Heart right ventricle (tissue), 16 donors: ENCODE measurements at regions not wholly inside any gene's neighbourhood (a gene's known extent, or its start where the extent isn't known, plus 50 kb on each side); places are given as distances from the start of the nearest gene placed in this dataset.

Source experiments
- ATAC-seq, 8 donors: fragments of 200-7000 bp; cut with Tn5 transposase; one replicate each; pipeline ENCODE4 v1.9.1; 2020; ENCODE audit warnings: mild to moderate bottlenecking in 8 of 8, moderate library complexity in 8 of 8, moderate number of reproducible peaks in 1 of 8
- DNase-seq, 2 donors: peaks; one replicate each; pipeline ENCODE4 v3.0.0-alpha.2; 2020
- H3K27ac ChIP-seq, 10 donors: fragments of 200-600 bp; sonication (generic) in 2 of 10; one replicate each; pipeline versions ENCODE4 v1.5.0 to v1.8.0; 2020 to 2022; ENCODE audit warnings: mild to moderate bottlenecking in 3 of 10
- H3K27me3 ChIP-seq, 7 donors: fragments of 200-600 bp; one replicate each; pipeline ENCODE4 v1.8.0; 2021 to 2022; ENCODE audit warnings: mild to moderate bottlenecking in 2 of 7
- H3K36me3 ChIP-seq, 9 donors: fragments of 200-600 bp; sonication (generic) in 1 of 9; one replicate each; pipeline versions ENCODE4 v1.5.0 to v1.8.0; 2020 to 2022; ENCODE audit warnings: mild to moderate bottlenecking in 2 of 9
- H3K4me1 ChIP-seq, 9 donors: fragments of 200-600 bp; sonication (generic) in 1 of 9; one replicate each; pipeline versions ENCODE4 v1.5.0 to v1.8.0; 2020 to 2022; ENCODE audit warnings: mild to moderate bottlenecking in 4 of 9
- H3K4me3 ChIP-seq, 10 donors: fragments of 200-600 bp; sonication (generic) in 2 of 10; one replicate each; pipeline versions ENCODE4 v1.5.0 to v1.8.0; 2020 to 2022; ENCODE audit warnings: mild to moderate bottlenecking in 7 of 10, moderate library complexity in 2 of 10
- H3K9me3 ChIP-seq, 11 donors: fragments of 200-600 bp in 10 of 11; sonication (generic) in 2 of 11; one replicate each; pipeline versions ENCODE4 v1.5.0 to v1.8.0; 2013 to 2022; ENCODE audit warnings: mild to moderate bottlenecking in 2 of 11, control low read depth in 1 of 11, moderate library complexity in 1 of 11
- CTCF ChIP-seq, 9 donors: fragments of 200-600 bp; sonication (generic) in 2 of 9; IDR thresholded peaks; one replicate each; pipeline versions ENCODE4 v1.5.0 to v1.8.0; 2021 to 2022; ENCODE audit warnings: antibody characterized with exemption in 9 of 9, mild to moderate bottlenecking in 5 of 9, moderate library complexity in 1 of 9
- WGBS, 2 donors: extraction: QIAGEN DNeasy Blood & Tissue Kit; methylation state at CpG; one replicate each; pipeline ENCODE4 v1.1.7; 2013; ENCODE audit warnings: inconsistent platforms in 1 of 2; 5-methylcytosine and 5-hydroxymethylcytosine counted together
- intact Hi-C, 10 donors: fragments of 100-400 bp; cut with DNase I; formaldehyde crosslinking; loops; one replicate each; pipeline versions ENCODE4 v1.11.1 to v1.14.2; 2022
- donor health status: Arrhythmogenic right ventricular cardiomyopathy.
- donor health status: ischemic (EF 13 %, LVEDD 7.1; RV severe dilation, severe dysfunction).
- donor health status: healthy with polysubstance abuse.
- donor health status: DM: no; HTN: yes; CAD: no.
- donor health status: DM: no; HTN: no; CAD: no.
- donor health status: ischemic (EF 25% LVEDD 6.9; RV normal size, moderate dysfunction).
- donor health status: ischemic (EF 25% LVEDD 5.7; RV mildly dilated, moderate dysfunction).
- donor health status: healthy.
- donor health status: DM: yes; HTN: yes; CAD: no.
- donor health status: Ischemic cardiomyopathy.
- donor health status: ischemic (EF 35%, LVEDD 5.7; RV mildly dilated, moderate dysfunction).
- donor health status: nonischemic (EF 11% LVEDD 7.7; RV severe dilation, severe dysfunction).
- donor health status: DM: yes; HTN: yes; CAD: no.
- donor health status: PGD.
- donor health status: ischemic (EF 29% LVEDD 5.4; RV normal size, mild dysfunction).
- donor health status: nonischemic (EF 23%, LVEDD 6.1; RV moderate dilation, normal function).

- Histone ChIP-seq H3K27me3 (peaks cover 0 to 2% (median 0%) of the 10 kb centered on the region in 7 donors), H3K4me3 (no peak overlapping the region), H3K4me1 (peaks cover under 1 to 9% (median 4%) of the 10 kb centered on the region in 9 donors), H3K9me3 (peaks cover 0 to 18% (median 6%) of the 10 kb centered on the region in 11 donors), H3K27ac (no peak overlapping the region), H3K36me3 (no peaks in the 10 kb centered on the region)
- intact Hi-C loops, result no loop called here
- WGBS, 2 donors, result 72 to 77% methylated on average over 6 of the region's 6 CpGs
- no peak for ATAC-seq
- DNase-seq, result no peak
- no peak for TF ChIP-seq CTCF (IDR thresholded peaks at IDR 0.05)
These were observed 179.7 kb upstream of the IER5L start for GRCh38 chr9:129357773-129358245.

DNA sequence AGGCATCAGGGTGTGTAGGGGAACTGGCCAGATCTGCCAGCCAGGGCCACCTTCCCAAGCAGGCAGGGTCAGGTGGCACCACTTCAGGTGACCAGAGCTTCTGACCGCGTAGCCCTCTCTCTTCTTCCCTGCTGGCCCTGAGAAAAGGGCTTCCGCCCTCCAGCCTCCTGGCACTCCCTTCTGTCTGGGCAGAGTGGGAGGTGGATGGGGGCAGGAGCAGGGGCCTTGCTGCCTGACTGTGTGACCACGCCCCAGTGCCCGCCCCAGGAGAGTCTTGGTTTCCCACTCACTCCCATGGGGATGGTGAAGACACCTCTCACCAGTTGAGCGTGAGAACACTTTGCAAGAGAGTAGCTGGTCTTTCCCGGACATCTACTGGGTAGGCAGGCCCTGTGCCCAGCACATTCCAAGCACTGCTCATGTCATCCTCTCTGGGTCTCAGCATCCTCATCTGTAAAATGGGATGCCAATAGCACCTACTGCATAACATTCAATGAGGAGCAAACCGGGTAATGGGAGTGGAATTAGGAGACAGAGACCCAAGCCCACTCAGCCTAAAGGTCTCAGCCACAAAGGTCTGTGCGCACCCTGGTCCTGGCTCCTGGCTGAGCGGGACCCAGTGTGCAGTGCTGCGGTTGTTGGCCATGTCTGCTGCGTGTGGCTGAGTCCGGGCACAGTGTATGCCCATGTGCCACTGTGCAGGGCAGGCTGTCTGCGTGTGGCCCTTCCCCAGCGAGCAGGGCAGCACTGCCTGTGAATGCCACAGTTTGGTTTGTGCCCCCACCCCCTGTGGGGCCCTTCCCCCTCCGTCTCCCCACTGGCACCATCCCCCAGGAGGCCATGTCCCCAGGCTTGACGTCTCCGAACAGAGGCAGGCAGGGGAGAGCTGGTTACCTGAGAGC lies 179.1 kb upstream of the IER5L start:
- Histone ChIP-seq H3K36me3 (no peaks in the 10 kb centered on the region), H3K4me3 (no peak overlapping the region), H3K9me3 (peaks cover 0 to 18% (median 6%) of the 10 kb centered on the region in 11 donors), H3K27ac (no peak overlapping the region), H3K4me1 (peaks cover 7 to 16% (median 11%) of the 10 kb centered on the region in 9 donors), H3K27me3 (peaks cover 4 to 9% (median 6%) of the 10 kb centered on the region in 7 donors)
- WGBS, 2 donors, result 93 to 94% methylated on average over 18 of the region's 18 CpGs
- intact Hi-C loops, result no loop called here
- ATAC-seq, result no peak
- TF ChIP-seq CTCF (IDR thresholded peaks at IDR 0.05), result no peak
- DNase-seq, result no peak

GRCh38 chr9:129355631-129356030 lies 177.6 kb upstream of the IER5L start:
- no peak for TF ChIP-seq CTCF (IDR thresholded peaks at IDR 0.05)
- Histone ChIP-seq H3K4me1 (peaks cover 12 to 23% (median 17%) of the 10 kb centered on the region in 9 donors), H3K36me3 (no peaks in the 10 kb centered on the region), H3K27me3 (peaks cover 6 to 15% (median 11%) of the 10 kb centered on the region in 7 donors), H3K9me3 (peaks cover 0 to 18% (median 6%) of the 10 kb centered on the region in 11 donors), H3K4me3 (no peak overlapping the region), H3K27ac (no peak overlapping the region)
- 91 to 95% methylated on average over 5 of the region's 5 CpGs for WGBS, 2 donors
- intact Hi-C loops, result no loop called here
- DNase-seq (no peak), ATAC-seq (no peak)

- H3K36me3 ChIP-seq, result no peaks in the 10 kb centered on the region
- DNase-seq (no peak), ATAC-seq (no peak)
- no peak for TF ChIP-seq CTCF (IDR thresholded peaks at IDR 0.05)
- H3K27me3 ChIP-seq, result peaks cover 6 to 15% (median 11%) of the 10 kb centered on the region in 7 donors
- no peak overlapping the region for H3K27ac ChIP-seq
- intact Hi-C loops, result no loop called here
- H3K4me1 ChIP-seq, result peaks cover 12 to 23% (median 17%) of the 10 kb centered on the region in 9 donors
- 96 to 99% methylated on average over 7 of the region's 7 CpGs for WGBS, 2 donors
- H3K9me3 ChIP-seq, result peaks cover 0 to 18% (median 6%) of the 10 kb centered on the region in 11 donors
- no peak overlapping the region for H3K4me3 ChIP-seq
These were observed 176.4 kb upstream of the IER5L start for GRCh38 chr9:129354498-129354897.
